MM.1S (cell line): ENCODE measurements at regions not wholly inside any gene's neighbourhood (a gene's known extent, or its start where the extent isn't known, plus 50 kb on each side); places are given as distances from the start of the nearest gene placed in this dataset.
A peak's percentile ranks its signal among the peaks of the same experiment; 100 is the strongest.

Experiments used
- DNase-seq: peaks from one replicate; pipeline ENCODE4 v3.0.0-alpha.2; 2015
- H2AFZ ChIP-seq: fragments of 300-600 bp; sonication (generic); 2 replicates; pipeline ENCODE4 v1.6.0; 2016; ENCODE audit warnings: antibody characterized with exemption, low read length
- H3F3A ChIP-seq: fragments of 300-600 bp; sonication (generic); 2 replicates; pipeline ENCODE4 v1.6.1; 2016; ENCODE audit warnings: mild to moderate bottlenecking, antibody characterized with exemption, low read length, moderate library complexity, mixed read lengths; ENCODE audit not compliant: insufficient read depth
- H3K27ac ChIP-seq: fragments of 300-600 bp; sonication (generic); 2 replicates; pipeline ENCODE4 v1.5.1; 2016; ENCODE audit warnings: mild to moderate bottlenecking, low read length
- H3K27me3 ChIP-seq: fragments of 300-600 bp; sonication (generic); replicated peaks from 2 replicates; pipeline ENCODE4 v1.6.0; 2016; ENCODE audit warnings: low read length; ENCODE audit not compliant: insufficient read depth
- H3K36me3 ChIP-seq: fragments of 300-600 bp; sonication (generic); replicated peaks from 2 replicates; pipeline ENCODE4 v1.6.1; 2016; ENCODE audit warnings: mild to moderate bottlenecking, low read length, mixed read lengths; ENCODE audit not compliant: insufficient read depth
- H3K4me1 ChIP-seq: fragments of 300-600 bp; sonication (generic); 2 replicates; pipeline ENCODE4 v1.6.1; 2016; ENCODE audit warnings: low read length, mixed read lengths
- H3K4me2 ChIP-seq: fragments of 300-600 bp; sonication (generic); 2 replicates; pipeline ENCODE4 v1.6.0; 2016; ENCODE audit warnings: low read depth, low read length
- H3K4me3 ChIP-seq: fragments of 300-600 bp; sonication (generic); 2 replicates; pipeline ENCODE4 v1.5.1; 2016; ENCODE audit warnings: low read length, mixed read lengths
- H3K79me2 ChIP-seq: fragments of 300-600 bp; sonication (generic); 2 replicates; pipeline ENCODE4 v1.6.1; 2016; ENCODE audit warnings: mixed run types, low read length, mixed read lengths
- H3K9ac ChIP-seq: fragments of 300-600 bp; sonication (generic); 2 replicates; pipeline ENCODE4 v1.6.1; 2016; ENCODE audit warnings: low read length, mixed read lengths
- H3K9me2 ChIP-seq: fragments of 300-600 bp; sonication (generic); replicated peaks from 2 replicates; pipeline ENCODE4 v1.6.1; 2016; ENCODE audit warnings: mild to moderate bottlenecking, low read length, mixed read lengths; ENCODE audit not compliant: insufficient read depth
- H3K9me3 ChIP-seq: fragments of 300-600 bp; sonication (generic); replicated peaks from 2 replicates; pipeline ENCODE4 v1.6.1; 2016; ENCODE audit warnings: mild to moderate bottlenecking, low read length, mixed read lengths; ENCODE audit not compliant: insufficient read depth
- H4K20me1 ChIP-seq: fragments of 300-600 bp; sonication (generic); 2 replicates; pipeline ENCODE4 v1.6.1; 2016; ENCODE audit warnings: mild to moderate bottlenecking, low read length, moderate library complexity, mixed read lengths; ENCODE audit not compliant: insufficient read depth
- EZH2 ChIP-seq: fragments of 300-600 bp; sonication (generic); optimal IDR thresholded peaks from 2 replicates; pipeline ENCODE3; 2017; ENCODE audit warnings: low read depth, mild to moderate bottlenecking, antibody characterized with exemption, low read length, mixed read lengths
- EZH2phosphoT487 ChIP-seq: fragments of 300-600 bp; sonication (generic); IDR thresholded peaks from 2 replicates; pipeline ENCODE4 v1.6.1; 2018; ENCODE audit warnings: antibody characterized with exemption, low read length
- TF ChIP-seq, protein P1 (sequence below): fragments of 300-600 bp; sonication (generic); IDR thresholded peaks from 2 replicates; pipeline ENCODE4 v1.5.1; 2016; ENCODE audit warnings: antibody characterized with exemption, low read length, mixed read lengths

DNA sequence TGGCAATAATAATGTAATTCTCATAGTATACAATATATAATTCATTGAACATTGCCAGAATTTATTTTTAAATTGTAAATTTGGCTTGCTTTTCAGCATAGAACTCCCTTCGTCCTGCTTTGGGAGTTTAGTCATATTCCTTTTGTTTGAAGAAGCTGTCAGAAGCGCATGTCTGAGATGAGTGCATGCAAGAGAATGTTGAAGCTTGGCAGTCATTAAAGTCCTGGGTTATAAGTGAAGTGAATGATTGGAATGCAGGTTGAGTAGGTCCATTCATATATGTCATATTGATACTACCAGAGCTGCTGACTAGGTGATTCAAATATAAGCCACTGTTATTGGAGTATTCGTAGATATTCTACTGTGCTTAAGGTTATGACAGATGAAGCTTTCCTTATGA lies 243.6 kb upstream of the MDFIC2 start:
- TF ChIP-seq EZH2 (no peak), EZH2phosphoT487 (no peak)
- TF ChIP-seq, protein P1, sequence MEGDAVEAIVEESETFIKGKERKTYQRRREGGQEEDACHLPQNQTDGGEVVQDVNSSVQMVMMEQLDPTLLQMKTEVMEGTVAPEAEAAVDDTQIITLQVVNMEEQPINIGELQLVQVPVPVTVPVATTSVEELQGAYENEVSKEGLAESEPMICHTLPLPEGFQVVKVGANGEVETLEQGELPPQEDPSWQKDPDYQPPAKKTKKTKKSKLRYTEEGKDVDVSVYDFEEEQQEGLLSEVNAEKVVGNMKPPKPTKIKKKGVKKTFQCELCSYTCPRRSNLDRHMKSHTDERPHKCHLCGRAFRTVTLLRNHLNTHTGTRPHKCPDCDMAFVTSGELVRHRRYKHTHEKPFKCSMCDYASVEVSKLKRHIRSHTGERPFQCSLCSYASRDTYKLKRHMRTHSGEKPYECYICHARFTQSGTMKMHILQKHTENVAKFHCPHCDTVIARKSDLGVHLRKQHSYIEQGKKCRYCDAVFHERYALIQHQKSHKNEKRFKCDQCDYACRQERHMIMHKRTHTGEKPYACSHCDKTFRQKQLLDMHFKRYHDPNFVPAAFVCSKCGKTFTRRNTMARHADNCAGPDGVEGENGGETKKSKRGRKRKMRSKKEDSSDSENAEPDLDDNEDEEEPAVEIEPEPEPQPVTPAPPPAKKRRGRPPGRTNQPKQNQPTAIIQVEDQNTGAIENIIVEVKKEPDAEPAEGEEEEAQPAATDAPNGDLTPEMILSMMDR = no peak
- Histone ChIP-seq H3K9me2 (no peaks in the 10 kb centered on the region), H3K4me2 (no peak overlapping the region), H3K27ac (no peak overlapping the region), H3K4me3 (no peak overlapping the region), H3K27me3 (no peaks in the 10 kb centered on the region), H3K4me1 (no peaks in the 10 kb centered on the region), H3F3A (no peaks in the 10 kb centered on the region), H3K9ac (no peak overlapping the region), H2AFZ (no peak overlapping the region), H3K79me2 (no peaks in the 10 kb centered on the region), H3K36me3 (no peaks in the 10 kb centered on the region), H3K9me3 (no peaks in the 10 kb centered on the region), H4K20me1 (no peaks in the 10 kb centered on the region)
- DNase-seq = no peak

DNA sequence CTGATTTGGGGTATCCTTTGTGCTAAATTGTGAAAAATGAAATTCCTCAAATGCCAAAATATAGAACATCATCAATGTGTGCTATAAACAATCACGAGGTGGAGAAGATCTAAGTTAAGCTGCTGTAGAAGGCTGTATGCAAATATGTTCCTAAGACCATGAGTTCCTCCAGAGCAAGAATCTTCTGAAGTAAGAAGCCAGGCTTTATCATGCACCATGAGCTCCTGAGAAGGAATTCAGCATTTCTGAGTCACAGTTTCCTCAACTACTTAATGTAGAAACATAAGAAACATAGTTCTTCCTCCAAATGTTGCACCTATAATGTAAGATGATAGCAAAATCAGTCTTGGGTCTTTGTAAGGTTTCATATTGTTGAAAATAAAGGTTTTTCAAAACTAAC lies 241.7 kb upstream of the MDFIC2 start:
- no peaks in the 10 kb centered on the region for H3K36me3 ChIP-seq
- H3K79me2 ChIP-seq = no peaks in the 10 kb centered on the region
- no peak for TF ChIP-seq EZH2phosphoT487
- no peak for TF ChIP-seq EZH2
- TF ChIP-seq, protein P1 = no peak
- no peak overlapping the region for H3K4me2 ChIP-seq
- H3K9me3 ChIP-seq = no peaks in the 10 kb centered on the region
- H3K27ac ChIP-seq = no peak overlapping the region
- no peaks in the 10 kb centered on the region for H4K20me1 ChIP-seq
- no peaks in the 10 kb centered on the region for H3K4me1 ChIP-seq
- no peak for DNase-seq
- H3K9me2 ChIP-seq = no peaks in the 10 kb centered on the region
- no peak overlapping the region for H3K4me3 ChIP-seq
- H3F3A ChIP-seq = no peaks in the 10 kb centered on the region
- H3K9ac ChIP-seq = no peak overlapping the region
- H2AFZ ChIP-seq = no peak overlapping the region
- no peaks in the 10 kb centered on the region for H3K27me3 ChIP-seq

DNA sequence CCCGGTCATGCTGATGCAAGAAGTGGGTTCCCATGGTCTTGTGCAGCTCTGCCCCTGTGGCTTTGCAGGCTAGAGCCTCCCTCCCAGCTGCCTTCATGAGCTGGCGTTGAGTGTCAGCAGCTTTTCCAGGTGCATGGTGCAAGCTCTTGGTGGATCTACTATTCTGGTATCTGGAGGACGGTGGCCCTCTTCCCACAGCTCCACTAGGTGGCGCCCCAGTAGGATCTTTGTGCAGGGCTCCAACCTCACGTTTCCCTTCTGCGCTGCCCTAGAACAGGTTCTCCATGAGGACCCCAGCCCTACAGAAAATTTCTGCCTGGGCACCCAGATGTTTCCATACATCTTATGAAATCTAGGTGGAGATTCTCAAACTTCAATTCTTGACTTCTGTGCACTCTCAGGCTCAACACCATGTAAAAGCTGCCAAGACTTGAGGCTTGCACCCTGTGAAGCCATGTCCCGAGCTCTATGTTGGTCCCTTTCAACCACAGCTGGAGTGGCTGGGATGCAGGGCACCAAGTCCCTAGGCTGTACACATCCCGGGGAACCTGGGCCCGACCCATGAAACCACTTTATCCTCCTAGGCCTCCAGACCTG lies 238.4 kb upstream of the MDFIC2 start:
- no peaks in the 10 kb centered on the region for H3K79me2 ChIP-seq
- no peak overlapping the region for H3K4me2 ChIP-seq
- no peak overlapping the region for H3K27ac ChIP-seq
- H4K20me1 ChIP-seq = no peaks in the 10 kb centered on the region
- TF ChIP-seq, protein P1 = peak; percentile 68
- TF ChIP-seq EZH2phosphoT487 = no peak
- H3K4me3 ChIP-seq = no peak overlapping the region
- peak; percentile 53 for DNase-seq
- H3K36me3 ChIP-seq = no peaks in the 10 kb centered on the region
- H3F3A ChIP-seq = no peaks in the 10 kb centered on the region
- no peaks in the 10 kb centered on the region for H3K9me2 ChIP-seq
- no peak overlapping the region for H2AFZ ChIP-seq
- H3K9ac ChIP-seq = no peak overlapping the region
- no peaks in the 10 kb centered on the region for H3K4me1 ChIP-seq
- H3K27me3 ChIP-seq = no peaks in the 10 kb centered on the region
- no peaks in the 10 kb centered on the region for H3K9me3 ChIP-seq
